Chondrocyte (in vitro differentiated cells): ENCODE measurements at regions not wholly inside any gene's neighbourhood (a gene's known extent, or its start where the extent isn't known, plus 50 kb on each side); places are given as distances from the start of the nearest gene placed in this dataset.
"Not testable (repeated sequence)": the region's sequence is repeated elsewhere in the genome, so short reads cannot be mapped to it uniquely, and the experiment has no call there.

Experiments used
- DNase-seq: peaks from one replicate; pipeline ENCODE4 v3.0.0; 2021; ENCODE audit warnings: mixed read lengths, low spot score
- H3K27ac Mint-ChIP-seq: one replicate; pipeline ENCODE4 v1.8.0; 2021; ENCODE audit warnings: mild to moderate bottlenecking, moderate library complexity, mixed read lengths; ENCODE audit not compliant: unreplicated experiment
- H3K27me3 Mint-ChIP-seq: 2 replicates; pipeline ENCODE4 v1.8.0; 2021; ENCODE audit warnings: low read depth, mixed read lengths
- H3K36me3 Mint-ChIP-seq: 2 replicates; pipeline ENCODE4 v1.8.0; 2021; ENCODE audit warnings: low read depth, mixed read lengths
- H3K4me1 Mint-ChIP-seq: 2 replicates; pipeline ENCODE4 v1.8.0; 2021; ENCODE audit warnings: low read depth, mild to moderate bottlenecking, mixed read lengths
- H3K4me3 Mint-ChIP-seq: one replicate; pipeline ENCODE4 v1.8.0; 2021; ENCODE audit warnings: mild to moderate bottlenecking, moderate library complexity, mixed read lengths; ENCODE audit not compliant: unreplicated experiment
- H3K9me3 Mint-ChIP-seq: 2 replicates; pipeline ENCODE4 v1.8.0; 2021; ENCODE audit warnings: low read depth, mixed read lengths
- CTCF ChIP-seq: fragments of 200-600 bp; sonication (generic); IDR thresholded peaks from 2 replicates; pipeline ENCODE4 v1.5.0; 2021; ENCODE audit warnings: antibody characterized with exemption, mild to moderate bottlenecking, moderate library complexity

GRCh38 chrX:65873385-65873784, 166.5 kb downstream of the VSIG4 start:
- no peak for DNase-seq
- no peak for TF ChIP-seq CTCF
- no peaks in the 10 kb centered on the region for H3K36me3 Mint-ChIP-seq
- peaks cover 22% of the 10 kb centered on the region for H3K9me3 Mint-ChIP-seq
- H3K4me3 Mint-ChIP-seq, result no peak overlapping the region
- no peaks in the 10 kb centered on the region for H3K4me1 Mint-ChIP-seq
- no peak overlapping the region for H3K27ac Mint-ChIP-seq
- no peaks in the 10 kb centered on the region for H3K27me3 Mint-ChIP-seq

- peaks cover 24% of the 10 kb centered on the region for H3K9me3 Mint-ChIP-seq
- no peaks in the 10 kb centered on the region for H3K27me3 Mint-ChIP-seq
- no peaks in the 10 kb centered on the region for H3K4me1 Mint-ChIP-seq
- H3K27ac Mint-ChIP-seq, result no peak overlapping the region
- no peak for TF ChIP-seq CTCF
- H3K4me3 Mint-ChIP-seq, result no peak overlapping the region
- DNase-seq, result no peak
- H3K36me3 Mint-ChIP-seq, result no peaks in the 10 kb centered on the region
These were observed 168.1 kb downstream of the VSIG4 start for GRCh38 chrX:65871671-65872311.

- H3K27ac Mint-ChIP-seq, H3K27me3 Mint-ChIP-seq, H3K36me3 Mint-ChIP-seq, DNase-seq, H3K4me1 Mint-ChIP-seq, H3K4me3 Mint-ChIP-seq: not testable (repeated sequence)
- peaks cover 22% of the 10 kb centered on the region for H3K9me3 Mint-ChIP-seq
These were observed 169.3 kb downstream of the VSIG4 start for GRCh38 chrX:65870544-65870943.

GRCh38 chrX:65866773-65867172, 173.1 kb downstream of the VSIG4 start:
- TF ChIP-seq CTCF, result no peak
- H3K4me3 Mint-ChIP-seq, result no peak overlapping the region
- H3K36me3 Mint-ChIP-seq, result no peaks in the 10 kb centered on the region
- no peaks in the 10 kb centered on the region for H3K4me1 Mint-ChIP-seq
- peaks cover 16% of the 10 kb centered on the region for H3K9me3 Mint-ChIP-seq
- H3K27ac Mint-ChIP-seq, result no peak overlapping the region
- DNase-seq, result no peak
- no peaks in the 10 kb centered on the region for H3K27me3 Mint-ChIP-seq

- Mint-ChIP-seq H3K36me3 (no peaks in the 10 kb centered on the region), H3K4me1 (no peaks in the 10 kb centered on the region), H3K4me3 (no peak overlapping the region), H3K27me3 (no peaks in the 10 kb centered on the region), H3K9me3 (peaks cover 16% of the 10 kb centered on the region), H3K27ac (no peak overlapping the region)
- no peak for TF ChIP-seq CTCF
- DNase-seq, result no peak
These were observed 173.7 kb downstream of the VSIG4 start for GRCh38 chrX:65866146-65866545.

- no peak overlapping the region for H3K27ac Mint-ChIP-seq
- DNase-seq, result no peak
- H3K36me3 Mint-ChIP-seq, result no peaks in the 10 kb centered on the region
- H3K27me3 Mint-ChIP-seq, result no peaks in the 10 kb centered on the region
- H3K4me1 Mint-ChIP-seq, result no peaks in the 10 kb centered on the region
- no peak overlapping the region for H3K4me3 Mint-ChIP-seq
- TF ChIP-seq CTCF, result no peak
- peaks cover 16% of the 10 kb centered on the region for H3K9me3 Mint-ChIP-seq
These were observed 177.2 kb downstream of the VSIG4 start for GRCh38 chrX:65862638-65863037.
